Right ventricle myocardium inferior (tissue), 1 donor: ENCODE measurements at regions not wholly inside any gene's neighbourhood (a gene's known extent, or its start where the extent isn't known, plus 50 kb on each side); places are given as distances from the start of the nearest gene placed in this dataset.

Experiments
- ATAC-seq: fragments of 200-7000 bp; cut with Tn5 transposase; one replicate; pipeline ENCODE4 v1.9.1; 2020; ENCODE audit warnings: mild to moderate bottlenecking, moderate library complexity
- DNase-seq: peaks from one replicate; pipeline ENCODE4 v3.0.0; 2021; ENCODE audit errors: missing footprints
- intact Hi-C: fragments of 100-400 bp; cut with DNase I; formaldehyde crosslinking; loops from one replicate; pipeline ENCODE4 v1.11.0; 2022
- donor health status: DM: no; HTN: yes; CAD: no; lungs with severe emphysema.

GRCh38 chr2:105600037-105600442 lies 144.7 kb upstream of the NCK2 start:
- DNase-seq (no peak), ATAC-seq (no peak)
- intact Hi-C loops = loop anchor here (10.0 kb wide), 1 partner anchor 145 kb away; the partner anchor contains the start of gene NCK2

GRCh38 chr2:105598829-105599698 lies 145.6 kb upstream of the NCK2 start:
- ATAC-seq (no peak), DNase-seq (no peak)
- intact Hi-C loops = no loop called here

- DNase-seq (no peak), ATAC-seq (no peak)
- intact Hi-C loops = no loop called here
Observed at GRCh38 chr2:105597806-105598803, 146.6 kb upstream of the NCK2 start.

GRCh38 chr2:105597011-105597805 lies 147.5 kb upstream of the NCK2 start:
- intact Hi-C loops = no loop called here
- ATAC-seq (no peak), DNase-seq (no peak)

- intact Hi-C loops = no loop called here
- ATAC-seq (no peak), DNase-seq (no peak)
Observed at GRCh38 chr2:105596411-105596921, 148.2 kb upstream of the NCK2 start.

- intact Hi-C loops = no loop called here
- DNase-seq = no peak
- ATAC-seq = no peak
Observed at GRCh38 chr2:105595536-105595935, 149.2 kb upstream of the NCK2 start.

GRCh38 chr2:105593221-105593967 lies 151.3 kb upstream of the NCK2 start:
- intact Hi-C loops = no loop called here
- DNase-seq = no peak
- ATAC-seq = no peak

GRCh38 chr2:105592288-105592687 lies 152.4 kb upstream of the NCK2 start:
- DNase-seq (no peak), ATAC-seq (peak; percentile 57)
- intact Hi-C loops = no loop called here

GRCh38 chr2:105590780-105591660 lies 153.7 kb upstream of the NCK2 start:
- intact Hi-C loops = no loop called here
- no peak for DNase-seq
- ATAC-seq = no peak

- ATAC-seq (no peak), DNase-seq (no peak)
- intact Hi-C loops = no loop called here
Observed at GRCh38 chr2:105588581-105588980, 156.1 kb upstream of the NCK2 start.

- DNase-seq (no peak), ATAC-seq (no peak)
- intact Hi-C loops = no loop called here
Observed at GRCh38 chr2:105587637-105588036, 157.1 kb upstream of the NCK2 start.

GRCh38 chr2:105584435-105585010 lies 160.2 kb upstream of the NCK2 start:
- DNase-seq (no peak), ATAC-seq (no peak)
- intact Hi-C loops = no loop called here

- ATAC-seq (no peak), DNase-seq (no peak)
- intact Hi-C loops = no loop called here
Observed at GRCh38 chr2:105582952-105583660, 161.6 kb upstream of the NCK2 start.

- no peak for ATAC-seq
- no peak for DNase-seq
- intact Hi-C loops = no loop called here
Observed at GRCh38 chr2:105581555-105581944, 163.2 kb upstream of the NCK2 start.

GRCh38 chr2:105580870-105581554 lies 163.7 kb upstream of the NCK2 start:
- intact Hi-C loops = no loop called here
- ATAC-seq (no peak), DNase-seq (no peak)

- intact Hi-C loops = no loop called here
- DNase-seq (no peak), ATAC-seq (no peak)
Observed at GRCh38 chr2:105580216-105580615, 164.5 kb upstream of the NCK2 start.
